H9 (cell line): ENCODE measurements at regions not wholly inside any gene's neighbourhood (a gene's known extent, or its start where the extent isn't known, plus 50 kb on each side); places are given as distances from the start of the nearest gene placed in this dataset.
"Not testable (repeated sequence)": the region's sequence is repeated elsewhere in the genome, so short reads cannot be mapped to it uniquely, and the experiment has no call there.

ENCODE experiments used
- DNase-seq: peaks from one replicate; pipeline ENCODE4 v3.0.0-alpha.2; 2017
- H2AFZ ChIP-seq: one replicate; pipeline ENCODE4 v1.6.1; 2013; ENCODE audit warnings: mild to moderate bottlenecking, low read length, control low read depth, moderate library complexity
- H2AK5ac ChIP-seq: 2 replicates; pipeline ENCODE4 v1.6.1; 2013; ENCODE audit warnings: low read length, control low read depth, mixed read lengths; ENCODE audit not compliant: insufficient read length
- H2BK120ac ChIP-seq: one replicate; pipeline ENCODE4 v1.6.1; 2013; ENCODE audit warnings: low read depth, mild to moderate bottlenecking, low read length, control low read depth, inconsistent platforms; ENCODE audit not compliant: poor library complexity, severe bottlenecking
- H2BK12ac ChIP-seq: 2 replicates; pipeline ENCODE4 v1.6.1; 2013; ENCODE audit warnings: low read length, control low read depth, mixed read lengths, low read depth; ENCODE audit not compliant: insufficient read length
- H2BK15ac ChIP-seq: 2 replicates; pipeline ENCODE4 v1.6.1; 2013; ENCODE audit warnings: low read depth, low read length, control low read depth
- H2BK20ac ChIP-seq: one replicate; pipeline ENCODE4 v1.6.1; 2013; ENCODE audit warnings: low read depth, mild to moderate bottlenecking, low read length, control low read depth, inconsistent platforms; ENCODE audit not compliant: poor library complexity, severe bottlenecking
- H2BK5ac ChIP-seq: 2 replicates; pipeline ENCODE4 v1.6.1; 2013; ENCODE audit warnings: low read length, control low read depth, mixed read lengths; ENCODE audit not compliant: insufficient read length
- H3K14ac ChIP-seq: 2 replicates; pipeline ENCODE4 v1.6.1; 2013; ENCODE audit warnings: low read length, control low read depth; ENCODE audit not compliant: insufficient read depth
- H3K18ac ChIP-seq: 2 replicates; pipeline ENCODE4 v1.6.1; 2013; ENCODE audit warnings: low read depth, mild to moderate bottlenecking, mixed read lengths, low read length, control low read depth; ENCODE audit not compliant: insufficient read length
- H3K23ac ChIP-seq: 2 replicates; pipeline ENCODE4 v1.6.1; 2013; ENCODE audit warnings: low read length, control low read depth, mixed read lengths, low read depth; ENCODE audit not compliant: insufficient read length
- H3K23me2 ChIP-seq: 2 replicates; pipeline ENCODE4 v1.6.1; 2013; ENCODE audit warnings: low read depth, mild to moderate bottlenecking, mixed read lengths, low read length, control low read depth; ENCODE audit not compliant: insufficient read length, poor library complexity, severe bottlenecking
- H3K27ac ChIP-seq: 2 replicates; pipeline ENCODE4 v1.5.1; 2013; ENCODE audit warnings: low read length, control low read depth, mixed read lengths, low read depth; ENCODE audit not compliant: insufficient read length
- H3K27me3 ChIP-seq: 2 replicates; pipeline ENCODE4 v1.6.1; 2013; ENCODE audit warnings: low read length, control low read depth, inconsistent platforms; ENCODE audit not compliant: insufficient read depth
- H3K4ac ChIP-seq: 2 replicates; pipeline ENCODE4 v1.6.1; 2013; ENCODE audit warnings: low read depth, mild to moderate bottlenecking, control low read depth, inconsistent platforms, low read length, moderate library complexity
- H3K4me1 ChIP-seq: 2 replicates; pipeline ENCODE4 v1.6.1; 2013; ENCODE audit warnings: low read length, control low read depth, inconsistent platforms; ENCODE audit not compliant: insufficient read depth
- H3K4me2 ChIP-seq: 2 replicates; pipeline ENCODE4 v1.6.1; 2013; ENCODE audit warnings: low read length, control low read depth, mixed read lengths; ENCODE audit not compliant: insufficient read length, insufficient read depth
- H3K56ac ChIP-seq: 2 replicates; pipeline ENCODE4 v1.6.1; 2013; ENCODE audit warnings: low read depth, mild to moderate bottlenecking, mixed read lengths, low read length, control low read depth; ENCODE audit not compliant: insufficient read length
- H3K79me1 ChIP-seq: 2 replicates; pipeline ENCODE4 v1.6.1; 2013; ENCODE audit warnings: low read depth, mild to moderate bottlenecking, moderate library complexity, low read length, control low read depth, inconsistent platforms; ENCODE audit not compliant: insufficient read depth, poor library complexity, severe bottlenecking
- H3K79me2 ChIP-seq: 2 replicates; pipeline ENCODE4 v1.6.1; 2013; ENCODE audit warnings: low read length, control low read depth, inconsistent platforms; ENCODE audit not compliant: insufficient read depth
- H3K9ac ChIP-seq: 2 replicates; pipeline ENCODE4 v1.6.1; 2013; ENCODE audit warnings: low read length, control low read depth, mixed read lengths; ENCODE audit not compliant: insufficient read length; ENCODE audit errors: extremely low read depth
- H3K9me3 ChIP-seq: one replicate; pipeline ENCODE4 v1.6.1; 2013; ENCODE audit warnings: low read depth, low read length, inconsistent platforms; ENCODE audit not compliant: control insufficient read depth
- H3T11ph ChIP-seq: one replicate; pipeline ENCODE4 v1.6.1; 2013; ENCODE audit warnings: mild to moderate bottlenecking, low read length, control low read depth, inconsistent platforms
- H4K20me1 ChIP-seq: one replicate; pipeline ENCODE4 v1.6.1; 2013; ENCODE audit not compliant: control insufficient read depth, insufficient read length, insufficient read depth
- H4K5ac ChIP-seq: 2 replicates; pipeline ENCODE4 v1.6.1; 2013; ENCODE audit warnings: low read depth, mild to moderate bottlenecking, mixed read lengths, low read length, control low read depth; ENCODE audit not compliant: insufficient read length
- H4K8ac ChIP-seq: replicated peaks from 2 replicates; pipeline ENCODE4 v1.6.1; 2013; ENCODE audit warnings: low read length, control low read depth, mixed read lengths, low read depth; ENCODE audit not compliant: insufficient read length
- H4K91ac ChIP-seq: 2 replicates; pipeline ENCODE4 v1.6.1; 2013; ENCODE audit warnings: low read depth, mild to moderate bottlenecking, moderate library complexity, mixed read lengths, low read length, control low read depth; ENCODE audit not compliant: insufficient read length
- H3K27ac Mint-ChIP-seq, 3 experiments: 2 replicates in 2 of 3; 3 replicates in 1 of 3; pipeline ENCODE4 v1.8.0; 2020 to 2021; ENCODE audit warnings: mixed read lengths in 3 of 3, mild to moderate bottlenecking in 1 of 3, moderate library complexity in 1 of 3
- H3K27me3 Mint-ChIP-seq: 2 replicates; pipeline ENCODE4 v1.8.0; 2021; ENCODE audit warnings: low read depth, mild to moderate bottlenecking, moderate library complexity, mixed read lengths
- H3K36me3 Mint-ChIP-seq, 3 experiments: 2 replicates in 2 of 3; 3 replicates in 1 of 3; pipeline ENCODE4 v1.8.0; 2020 to 2021; ENCODE audit warnings: low read depth in 3 of 3, mixed read lengths in 3 of 3; ENCODE audit not compliant: insufficient read depth in 1 of 3
- H3K4me1 Mint-ChIP-seq, 2 experiments: 2 replicates each; pipeline ENCODE4 v1.8.0; 2020; ENCODE audit warnings: mixed read lengths in 2 of 2
- H3K4me3 Mint-ChIP-seq, 2 experiments: 2 replicates in 1 of 2; 3 replicates in 1 of 2; pipeline ENCODE4 v1.8.0; 2020 to 2021; ENCODE audit warnings: mild to moderate bottlenecking in 2 of 2, mixed read lengths in 2 of 2, moderate library complexity in 1 of 2
- H3K9me3 Mint-ChIP-seq, 2 experiments: 2 replicates in 1 of 2; 3 replicates in 1 of 2; pipeline ENCODE4 v1.8.0; 2020; ENCODE audit warnings: mild to moderate bottlenecking in 2 of 2, mixed read lengths in 2 of 2, moderate library complexity in 1 of 2
- CTCF ChIP-seq: fragments of 200-600 bp; sonication (generic); conservative IDR thresholded peaks from 3 replicates; pipeline ENCODE4 v1.8.0; 2021; ENCODE audit warnings: antibody characterized with exemption, mild to moderate bottlenecking
- WGBS: extraction: QIAGEN DNeasy Blood & Tissue Kit; methylation state at CpG from one replicate; pipeline ENCODE4 v1.1.7; 2013; ENCODE audit warnings: missing lambda C conversion rate, low lambda C conversion rate, mixed read lengths; ENCODE audit not compliant: insufficient read length; ENCODE audit errors: extremely low coverage; 5-methylcytosine and 5-hydroxymethylcytosine counted together

DNA sequence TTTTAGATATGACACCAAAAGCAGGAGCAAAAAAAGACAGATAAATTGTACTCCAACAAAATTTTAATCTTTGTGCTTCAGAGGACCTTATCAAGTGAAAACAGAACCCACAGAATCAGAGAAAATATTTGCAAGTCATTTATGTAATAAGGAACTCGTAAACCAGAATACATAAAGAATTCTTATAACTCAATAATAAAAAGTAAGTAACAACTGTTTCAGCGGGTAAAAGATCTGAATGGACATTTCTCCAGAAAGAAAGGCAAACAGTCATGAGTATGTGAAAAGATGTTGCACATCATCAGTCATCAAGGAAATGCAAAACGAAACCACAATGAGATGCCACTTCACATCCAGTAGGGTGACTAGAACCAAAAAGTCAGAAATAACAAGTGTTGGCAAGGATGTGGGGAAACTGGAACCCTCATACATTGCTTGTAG lies 167.7 kb upstream of the KCTD7 start:
- Mint-ChIP-seq H3K4me1 (no peaks in the 10 kb centered on the region), H3K36me3 (peaks cover 3 to 5% (median 3%) of the 10 kb centered on the region in 3 experiments; a peak in 2 of 7 replicates), H3K27me3 (no peaks in the 10 kb centered on the region), H3K4me3 (no peak overlapping the region), H3K27ac (no peak overlapping the region), H3K9me3 (peaks cover 0 to 3% of the 10 kb centered on the region in 2 experiments; a peak in 1 of 5 replicates)
- Histone ChIP-seq H3K23me2 (no peaks in the 10 kb centered on the region), H2BK20ac (no peak overlapping the region), H3T11ph (no peak overlapping the region), H4K8ac (no peak overlapping the region), H3K56ac (no peak overlapping the region), H4K91ac (no peak overlapping the region), H3K14ac (no peak overlapping the region), H3K9me3 (no peaks in the 10 kb centered on the region), H3K4me1 (no peaks in the 10 kb centered on the region), H2BK15ac (no peak overlapping the region), H2BK120ac (no peak overlapping the region), H3K27me3 (no peaks in the 10 kb centered on the region), H2BK5ac (no peak overlapping the region), H3K4ac (no peak overlapping the region), H3K79me1 (no peaks in the 10 kb centered on the region), H4K5ac (no peak overlapping the region), H2AFZ (no peak overlapping the region), H3K9ac (no peak overlapping the region), H3K18ac (no peak overlapping the region), H3K79me2 (no peaks in the 10 kb centered on the region), H2AK5ac (no peak overlapping the region), H3K4me2 (no peak overlapping the region), H3K23ac (no peak overlapping the region), H4K20me1 (no peaks in the 10 kb centered on the region), H2BK12ac (no peak overlapping the region), H3K27ac (no peak overlapping the region)
- WGBS: no CpG with 5 or more reads among the region's 3 CpGs
- DNase-seq: no peak
- TF ChIP-seq CTCF: no peak

GRCh38 chr7:66461397-66461796 lies 167.3 kb upstream of the KCTD7 start:
- not testable (repeated sequence) for H3K79me1 ChIP-seq, H3K27me3 Mint-ChIP-seq, H2BK15ac ChIP-seq, H3K4ac ChIP-seq, H3K9me3 Mint-ChIP-seq, H3K23me2 ChIP-seq, H2AFZ ChIP-seq, H3K4me2 ChIP-seq, H4K91ac ChIP-seq, DNase-seq, H2BK5ac ChIP-seq, H3K79me2 ChIP-seq, H2BK120ac ChIP-seq, H3K56ac ChIP-seq, H2AK5ac ChIP-seq, H3K9me3 ChIP-seq, H4K5ac ChIP-seq, H3K4me1 ChIP-seq, H2BK20ac ChIP-seq, H3K23ac ChIP-seq, H3K9ac ChIP-seq, H3K18ac ChIP-seq, H3K27ac Mint-ChIP-seq, H2BK12ac ChIP-seq, H3K27ac ChIP-seq, H4K8ac ChIP-seq, H3K27me3 ChIP-seq, H3K4me3 Mint-ChIP-seq, H3K4me1 Mint-ChIP-seq, H4K20me1 ChIP-seq, H3T11ph ChIP-seq, H3K36me3 Mint-ChIP-seq, H3K14ac ChIP-seq
- no CpG with 5 or more reads among the region's 4 CpGs for WGBS
